ENCODE measurements at regions not wholly inside any gene's neighbourhood (a gene's known extent, or its start where the extent isn't known, plus 50 kb on each side); places are given as distances from the start of the nearest gene placed in this dataset.
A peak's percentile ranks its signal among the peaks of the same experiment; 100 is the strongest.

- DNase-seq (ENCODE audit: low spot score) = no peak
Observed at GRCh38 chr3:72141264-72141663, 356.3 kb upstream of the PROK2 start.

GRCh38 chr3:72139316-72139715 lies 354.4 kb upstream of the PROK2 start:
- DNase-seq (ENCODE audit: low spot score) = no peak

- DNase-seq (ENCODE audit: low spot score) = no peak
Observed at GRCh38 chr3:72137865-72138861, 353.2 kb upstream of the PROK2 start.

- no peak for DNase-seq (ENCODE audit: low spot score)
Observed at GRCh38 chr3:72135636-72136035, 350.7 kb upstream of the PROK2 start.

- DNase-seq (ENCODE audit: low spot score) = no peak
Observed at GRCh38 chr3:72134989-72135451, 350.1 kb upstream of the PROK2 start.

GRCh38 chr3:72133329-72134011 lies 348.5 kb upstream of the PROK2 start:
- no peak for DNase-seq (ENCODE audit: low spot score)

GRCh38 chr3:72131899-72132298 lies 347.0 kb upstream of the PROK2 start:
- DNase-seq (ENCODE audit: low spot score) = no peak

- no peak for DNase-seq (ENCODE audit: low spot score)
Observed at GRCh38 chr3:72130565-72130964, 345.6 kb upstream of the PROK2 start.

- no peak for DNase-seq (ENCODE audit: low spot score)
Observed at GRCh38 chr3:72129501-72130094, 344.6 kb upstream of the PROK2 start.

- no peak for DNase-seq (ENCODE audit: low spot score)
Observed at GRCh38 chr3:72128921-72129320, 344.0 kb upstream of the PROK2 start.

- no peak for DNase-seq (ENCODE audit: low spot score)
Observed at GRCh38 chr3:72127844-72128243, 342.9 kb upstream of the PROK2 start.

GRCh38 chr3:72127224-72127612 lies 342.3 kb upstream of the PROK2 start:
- no peak for DNase-seq (ENCODE audit: low spot score)

GRCh38 chr3:72126441-72127223 lies 341.7 kb upstream of the PROK2 start:
- no peak for DNase-seq (ENCODE audit: low spot score)

- no peak for DNase-seq (ENCODE audit: low spot score)
Observed at GRCh38 chr3:72123908-72124441, 339.0 kb upstream of the PROK2 start.

- DNase-seq (ENCODE audit: low spot score) = no peak
Observed at GRCh38 chr3:72120806-72121778, 336.1 kb upstream of the PROK2 start.

- DNase-seq (ENCODE audit: low spot score) = no peak
Observed at GRCh38 chr3:72120039-72120438, 335.1 kb upstream of the PROK2 start.

- DNase-seq (ENCODE audit: low spot score) = no peak
Observed at GRCh38 chr3:72118628-72119027, 333.7 kb upstream of the PROK2 start.

GRCh38 chr3:72116226-72116625 lies 331.3 kb upstream of the PROK2 start:
- peak; percentile 60 for DNase-seq (ENCODE audit: low spot score)

- DNase-seq (ENCODE audit: low spot score) = no peak
Observed at GRCh38 chr3:72115307-72115706, 330.4 kb upstream of the PROK2 start.

GRCh38 chr3:72114773-72115172 lies 329.8 kb upstream of the PROK2 start:
- no peak for DNase-seq (ENCODE audit: low spot score)

Measured in pons (tissue), 1 donor.